ENCODE measurements at regions not wholly inside any gene's neighbourhood (a gene's known extent, or its start where the extent isn't known, plus 50 kb on each side); places are given as distances from the start of the nearest gene placed in this dataset.
"Not testable (repeated sequence)": the region's sequence is repeated elsewhere in the genome, so short reads cannot be mapped to it uniquely, and the experiment has no call there.

DNA sequence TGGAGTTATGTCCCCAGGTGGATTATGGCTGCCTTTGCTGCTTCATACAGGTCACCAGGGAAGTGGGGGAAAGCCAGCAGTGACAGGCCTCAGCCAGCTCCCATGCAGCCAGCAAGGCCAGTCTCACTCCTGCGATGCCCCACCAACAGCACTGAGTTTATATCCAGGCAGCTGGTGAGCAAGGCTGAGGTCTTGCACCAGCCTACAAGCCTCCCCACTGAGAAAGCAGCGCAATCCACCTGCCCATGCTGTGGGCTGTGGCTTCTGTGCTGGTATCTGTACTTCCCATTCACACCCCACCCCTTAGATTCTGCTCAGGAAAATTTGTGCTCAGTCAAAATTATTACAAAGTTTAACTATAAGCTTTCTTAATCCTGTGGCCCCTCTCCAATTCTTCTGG, 153.5 kb downstream of the HHIP start:
- no peak for DNase-seq (ENCODE audit: low spot score)

GRCh38 chr4:144801731-144802130, 155.8 kb downstream of the HHIP start:
- DNase-seq (ENCODE audit: low spot score) = no peak

DNA sequence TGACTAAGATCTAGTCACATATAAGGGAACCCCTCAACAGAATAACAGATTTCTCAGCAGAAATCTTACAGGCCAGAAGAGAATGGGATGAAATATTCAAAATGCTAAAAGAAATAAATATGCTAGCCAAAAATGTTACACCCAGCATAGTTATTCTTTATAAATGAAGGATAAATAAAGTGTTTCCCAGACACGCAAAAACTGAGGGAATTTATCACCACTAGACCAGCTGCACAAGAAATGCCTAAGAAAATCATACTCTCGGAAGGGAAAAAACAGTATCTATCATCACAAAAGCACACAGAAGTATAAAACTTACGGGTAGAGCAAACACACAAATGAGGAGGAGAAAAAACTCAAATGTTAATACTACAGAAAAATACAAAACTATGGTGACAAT, 162.1 kb downstream of the HHIP start:
- DNase-seq (ENCODE audit: low spot score) = no peak

- DNase-seq (ENCODE audit: low spot score) = no peak
Measured at GRCh38 chr4:144809056-144809640, 163.2 kb downstream of the HHIP start.

DNA sequence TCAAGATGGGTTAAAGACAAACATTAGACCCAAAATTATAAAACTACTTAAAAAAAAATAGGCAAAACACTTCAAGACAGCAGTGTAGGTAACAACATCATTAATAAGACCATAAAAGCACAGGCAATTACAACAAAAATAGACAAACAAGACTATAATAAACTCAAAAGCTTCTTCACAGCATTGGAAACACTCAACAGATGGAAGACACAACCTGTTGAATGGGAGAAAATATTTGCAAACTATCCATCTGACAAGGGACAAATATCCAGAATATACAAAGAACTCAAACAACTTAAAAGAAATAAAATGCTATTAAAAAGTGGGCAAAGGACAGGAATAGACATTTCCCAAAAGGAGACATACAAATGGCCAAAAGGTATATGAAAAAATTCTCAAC, 170.7 kb downstream of the HHIP start:
- DNase-seq (ENCODE audit: low spot score) = no peak

DNA sequence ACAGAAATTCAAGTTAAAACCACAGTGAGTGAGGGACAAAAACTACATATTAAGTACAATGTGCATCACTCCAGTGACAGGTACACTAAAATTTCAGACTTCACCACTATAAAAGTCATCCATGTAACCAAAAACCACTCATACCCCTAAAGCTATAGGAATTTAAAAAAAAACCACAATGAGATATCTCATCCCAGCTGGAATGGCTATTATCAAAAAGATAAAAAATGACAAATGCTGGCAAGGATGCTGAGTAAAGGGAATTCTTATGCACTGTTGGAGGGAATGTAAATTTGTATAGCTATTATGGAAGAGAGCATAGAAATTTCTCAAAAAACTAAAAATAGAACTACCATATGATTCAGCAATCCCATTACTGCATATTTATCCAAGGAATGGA, 171.1 kb downstream of the HHIP start:
- DNase-seq (ENCODE audit: low spot score) = no peak

DNA sequence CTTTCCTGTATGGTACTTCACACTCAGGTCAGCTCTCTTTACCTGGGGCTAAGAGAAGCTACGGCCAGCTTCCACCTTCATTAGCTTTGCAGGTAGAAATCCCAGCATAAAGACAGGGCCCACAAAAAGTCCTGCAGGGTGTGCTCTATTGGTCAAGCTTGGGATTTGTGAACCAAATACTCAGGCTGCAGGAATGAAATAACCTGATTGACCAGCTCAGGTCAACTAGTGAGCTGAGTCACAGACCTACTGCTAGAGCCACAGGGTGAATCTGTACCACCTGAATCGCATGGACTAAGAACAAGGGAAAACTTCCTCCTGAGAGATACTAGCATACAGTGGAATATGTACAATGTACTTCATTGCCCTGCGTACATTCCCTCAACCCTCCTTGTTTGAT, 172.2 kb downstream of the HHIP start:
- DNase-seq (ENCODE audit: low spot score) = no peak

GRCh38 chr4:144819591-144819990, 173.6 kb downstream of the HHIP start:
- DNase-seq (ENCODE audit: low spot score) = no peak

- DNase-seq (ENCODE audit: low spot score) = no peak
Measured at GRCh38 chr4:144820011-144820727, 174.2 kb downstream of the HHIP start.

- no peak for DNase-seq (ENCODE audit: low spot score)
Measured at GRCh38 chr4:144820728-144821085, 174.8 kb downstream of the HHIP start.

DNA sequence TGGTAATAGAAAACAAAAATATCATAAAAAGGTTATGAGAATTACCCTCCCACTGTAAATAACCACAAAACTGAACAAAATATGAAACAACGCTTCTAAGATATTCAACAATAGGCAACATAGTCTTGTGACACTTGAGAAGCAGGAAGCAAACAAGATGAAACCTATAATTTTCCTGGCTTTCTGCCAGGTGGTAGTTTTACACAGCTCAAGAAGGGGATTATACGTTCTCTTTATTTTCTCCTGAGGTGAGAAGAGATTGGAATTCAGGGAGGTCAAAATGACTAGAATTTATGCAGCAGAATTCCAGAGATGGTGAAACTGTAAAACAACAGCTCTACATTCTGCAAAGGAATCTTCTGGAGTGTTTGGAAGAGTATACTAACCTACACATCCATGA, 186.0 kb downstream of the HHIP start:
- DNase-seq (ENCODE audit: low spot score) = no peak

DNA sequence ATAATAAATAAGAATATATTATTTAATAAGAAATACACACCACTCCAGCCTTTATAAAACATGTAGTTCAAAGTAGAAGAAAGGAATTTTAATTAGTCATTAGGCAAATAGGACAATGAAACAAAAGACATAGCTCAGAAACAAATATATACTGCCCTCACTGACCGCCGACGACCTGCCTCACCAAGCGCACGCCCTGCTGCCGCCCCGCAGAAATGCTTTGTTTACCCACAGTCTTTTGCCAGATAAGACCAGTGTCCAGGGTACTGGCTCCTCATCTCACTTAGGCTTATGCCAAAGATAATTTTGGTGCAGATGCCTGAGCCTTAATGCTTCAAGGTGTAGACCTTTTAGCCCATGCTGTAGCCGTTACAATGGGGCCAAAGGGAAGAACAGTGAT, 199.5 kb downstream of the HHIP start:
- DNase-seq (ENCODE audit: low spot score) = no peak

GRCh38 chr4:144851948-144852347, 206.0 kb downstream of the HHIP start:
- DNase-seq (ENCODE audit: low spot score) = no peak

DNA sequence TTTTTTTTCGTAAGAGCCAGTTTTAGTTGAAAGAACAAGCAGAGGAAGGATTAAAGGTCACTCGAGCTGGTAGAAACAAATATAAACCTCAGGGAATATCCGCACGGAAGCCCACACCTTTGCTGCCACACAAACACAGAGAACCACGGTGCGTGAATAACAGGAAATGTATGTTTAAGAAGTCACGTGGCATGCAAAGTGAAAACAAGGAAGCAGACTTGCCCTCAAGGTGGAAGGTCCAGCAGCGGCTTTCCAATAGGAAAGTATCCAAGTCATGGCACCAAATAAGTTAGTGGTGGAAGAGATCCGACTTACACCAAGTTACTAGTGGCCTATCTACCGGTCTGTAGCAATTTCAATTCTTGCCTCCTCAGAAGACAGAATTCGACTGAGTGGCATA, 215.5 kb downstream of the HHIP start:
- DNase-seq (ENCODE audit: low spot score) = no peak

DNA sequence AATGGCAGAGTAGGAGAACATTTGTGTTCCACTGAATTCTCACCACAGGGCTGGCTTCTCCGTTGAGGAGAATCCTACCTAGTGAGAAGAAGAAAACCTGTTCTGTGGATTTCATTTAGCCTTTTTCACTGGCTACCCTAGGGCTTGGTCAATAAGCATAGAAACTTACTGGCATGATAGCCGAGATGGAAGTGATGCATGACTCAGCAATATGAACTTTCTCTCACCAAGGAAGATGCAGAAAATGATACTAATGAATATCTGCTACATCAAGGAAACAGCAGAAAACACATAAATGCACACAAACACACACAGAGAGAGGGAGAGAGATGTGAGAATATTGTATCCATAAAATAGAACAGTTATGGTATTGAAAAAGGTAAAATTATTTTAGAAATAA, 216.3 kb downstream of the HHIP start:
- DNase-seq (ENCODE audit: low spot score) = no peak

GRCh38 chr4:144864891-144865290, 218.9 kb downstream of the HHIP start:
- not testable (repeated sequence) for DNase-seq (ENCODE audit: low spot score)

DNA sequence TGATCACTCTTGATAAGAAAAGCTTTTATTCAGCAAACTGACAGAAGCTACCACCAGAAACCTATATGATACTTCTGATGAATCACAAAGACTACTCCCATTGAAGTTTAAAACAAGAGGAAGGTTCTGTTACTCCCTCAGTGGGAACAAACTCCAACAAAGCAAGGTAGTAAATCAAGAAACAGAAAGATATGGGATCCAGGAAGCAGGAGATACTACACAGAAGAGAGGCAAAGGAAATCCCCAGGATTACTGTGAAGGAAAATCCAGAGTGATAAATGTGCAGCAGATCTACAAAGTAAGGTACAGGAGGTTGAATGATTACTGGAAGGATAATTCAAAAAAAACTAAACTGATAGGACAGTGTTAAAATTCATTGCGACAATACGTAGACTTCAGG, 222.4 kb downstream of the HHIP start:
- DNase-seq (ENCODE audit: low spot score) = no peak

- no peak for DNase-seq (ENCODE audit: low spot score)
Measured at GRCh38 chr4:144872508-144873225, 225.3 kb downstream of the ANAPC10 start.

DNA sequence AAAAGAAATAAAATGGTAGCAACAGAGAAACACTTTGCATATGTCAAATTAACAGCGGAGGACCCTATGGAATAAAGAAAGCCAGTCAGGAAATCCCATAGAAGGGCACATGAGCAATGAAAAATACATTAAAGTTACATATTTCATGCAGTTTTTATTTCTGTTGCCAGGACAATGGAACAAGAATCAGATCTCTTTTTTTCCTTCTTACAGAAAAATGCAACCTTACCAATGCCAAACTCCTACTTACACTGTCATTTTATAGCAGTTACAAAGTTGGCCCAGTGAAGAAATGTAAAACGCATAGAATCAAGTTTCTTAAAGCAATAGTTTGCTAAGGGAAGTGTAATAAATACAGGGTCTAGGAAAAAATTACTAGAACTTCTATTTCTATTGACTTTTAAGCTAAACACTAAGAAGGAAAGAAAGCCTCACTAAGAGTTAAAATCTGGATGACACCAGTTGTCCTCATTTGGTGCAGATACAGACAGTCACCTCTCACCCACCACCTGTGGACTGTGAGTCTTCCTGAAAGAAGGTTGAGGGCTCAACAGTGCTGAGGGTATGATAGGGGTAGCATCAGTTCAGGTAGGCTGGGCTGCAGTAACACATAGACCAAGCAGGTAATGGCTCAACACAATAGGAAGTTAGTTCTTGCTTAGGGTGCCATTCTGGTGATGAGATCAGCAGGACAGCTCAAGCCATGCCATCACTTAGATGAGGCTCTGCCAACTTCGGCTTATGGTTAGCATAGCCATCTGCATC, 224.6 kb downstream of the ANAPC10 start:
- no peak for DNase-seq (ENCODE audit: low spot score)

DNA sequence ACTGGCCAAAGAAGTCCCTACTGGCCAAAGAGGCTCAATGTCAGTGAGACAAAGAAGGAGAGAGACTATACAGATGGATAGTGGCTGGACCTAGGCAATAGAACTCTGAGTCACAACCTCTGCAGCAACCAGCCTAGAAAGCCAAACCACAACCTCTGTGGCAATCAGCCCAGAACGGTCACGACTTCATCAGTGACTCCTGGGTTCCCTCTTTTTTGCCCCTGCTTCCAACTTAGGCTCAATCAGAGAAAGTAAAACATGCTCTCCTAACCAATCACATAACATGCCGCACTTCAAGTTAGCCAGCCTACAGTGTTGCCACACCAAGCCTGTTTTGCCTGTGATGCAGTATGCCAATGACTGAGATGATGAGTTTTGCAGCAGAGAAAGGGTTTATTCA, 203.4 kb downstream of the ANAPC10 start:
- DNase-seq (ENCODE audit: low spot score) = peak; percentile 3

DNA sequence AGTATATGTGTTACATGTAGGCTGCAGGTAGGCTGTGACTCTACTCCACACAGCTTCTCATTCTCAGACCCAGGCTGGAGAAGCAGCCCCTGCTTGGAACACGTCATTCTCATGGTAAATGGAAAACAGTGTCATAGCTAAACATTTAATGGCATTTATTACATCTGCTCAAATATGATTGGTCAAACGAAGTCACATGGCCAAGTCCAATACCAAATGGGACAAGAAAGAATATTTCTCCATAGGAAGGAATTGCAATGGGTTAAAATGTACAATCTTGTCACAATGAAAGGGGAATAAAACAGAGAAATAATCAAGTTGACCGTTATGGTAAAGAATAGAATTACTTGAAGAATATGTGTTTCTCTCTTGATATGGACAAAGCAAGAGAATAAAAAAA, 198.6 kb downstream of the ANAPC10 start:
- DNase-seq (ENCODE audit: low spot score) = no peak

GRCh38 chr4:144901141-144901540, 196.9 kb downstream of the ANAPC10 start:
- no peak for DNase-seq (ENCODE audit: low spot score)

DNA sequence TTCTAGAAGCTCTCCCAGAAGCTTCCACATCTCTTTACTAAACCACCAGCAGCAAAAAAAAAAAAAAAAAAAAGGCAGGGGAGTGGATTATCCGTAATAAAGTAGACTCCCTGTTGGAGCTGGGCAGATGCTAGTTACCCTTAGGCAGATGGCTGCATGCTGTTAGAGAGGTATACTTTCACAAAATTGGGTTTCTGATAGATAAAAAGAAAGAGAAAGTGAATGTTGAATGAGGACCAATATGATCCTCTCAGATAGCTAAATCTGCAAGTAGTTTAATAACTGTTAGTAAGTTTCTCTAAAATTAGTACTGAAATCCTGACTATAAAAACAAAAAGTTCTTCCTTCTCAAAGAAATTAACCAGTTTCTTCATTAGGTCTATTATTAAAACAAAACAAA, 195.4 kb downstream of the ANAPC10 start:
- no peak for DNase-seq (ENCODE audit: low spot score)
